Neural progenitor cell (in vitro differentiated cells): ENCODE measurements at regions not wholly inside any gene's neighbourhood (a gene's known extent, or its start where the extent isn't known, plus 50 kb on each side); places are given as distances from the start of the nearest gene placed in this dataset.

ENCODE experiments used
- DNase-seq: peaks from one replicate; pipeline ENCODE4 v3.0.0-alpha.2; 2016; ENCODE audit warnings: low spot score
- H2AFZ ChIP-seq: fragments of 200-600 bp; sonication (generic); replicated peaks from 2 replicates; pipeline ENCODE4 v1.6.1; 2016; ENCODE audit warnings: antibody characterized with exemption
- H3F3A ChIP-seq: fragments of 200-600 bp; sonication (generic); 2 replicates; pipeline ENCODE4 v1.6.1; 2016; ENCODE audit warnings: antibody characterized with exemption, low read depth
- H3K27ac ChIP-seq: fragments of 200-600 bp; sonication (generic); 2 replicates; pipeline ENCODE4 v1.5.1; 2016; ENCODE audit warnings: mild to moderate bottlenecking
- H3K27me3 ChIP-seq: fragments of 200-600 bp; sonication (generic); 2 replicates; pipeline ENCODE4 v1.6.1; 2016; ENCODE audit warnings: mild to moderate bottlenecking, moderate library complexity
- H3K36me3 ChIP-seq: fragments of 200-600 bp; sonication (generic); 2 replicates; pipeline ENCODE4 v1.5.1; 2016
- H3K4me1 ChIP-seq: fragments of 200-600 bp; sonication (generic); 2 replicates; pipeline ENCODE4 v1.6.1; 2016; ENCODE audit warnings: mixed run types
- H3K4me2 ChIP-seq: fragments of 200-600 bp; sonication (generic); 2 replicates; pipeline ENCODE4 v1.6.1; 2016
- H3K4me3 ChIP-seq: fragments of 200-600 bp; sonication (generic); 2 replicates; pipeline ENCODE4 v1.5.1; 2016
- H3K79me2 ChIP-seq: fragments of 200-600 bp; sonication (generic); 2 replicates; pipeline ENCODE4 v1.6.1; 2016; ENCODE audit warnings: low read depth
- H3K9ac ChIP-seq: fragments of 200-600 bp; sonication (generic); 2 replicates; pipeline ENCODE4 v1.6.1; 2016
- H3K9me3 ChIP-seq: fragments of 200-600 bp; sonication (generic); 2 replicates; pipeline ENCODE4 v1.5.1; 2016; ENCODE audit warnings: low read depth
- H4K20me1 ChIP-seq: fragments of 200-600 bp; sonication (generic); 2 replicates; pipeline ENCODE4 v1.6.1; 2016; ENCODE audit warnings: low read depth
- H3K27ac Mint-ChIP-seq: 3 replicates; pipeline ENCODE4 v1.8.0; 2021; ENCODE audit warnings: mixed read lengths
- H3K27me3 Mint-ChIP-seq: 2 replicates; pipeline ENCODE4 v1.8.0; 2022; ENCODE audit warnings: low read depth, mild to moderate bottlenecking, inconsistent platforms, moderate library complexity, mixed read lengths; ENCODE audit not compliant: insufficient read depth
- H3K36me3 Mint-ChIP-seq: 3 replicates; pipeline ENCODE4 v1.8.0; 2021; ENCODE audit warnings: mixed read lengths
- H3K4me1 Mint-ChIP-seq: 3 replicates; pipeline ENCODE4 v1.8.0; 2021; ENCODE audit warnings: mixed read lengths
- H3K4me3 Mint-ChIP-seq: 3 replicates; pipeline ENCODE4 v1.8.0; 2021; ENCODE audit warnings: mild to moderate bottlenecking, moderate library complexity, mixed read lengths
- H3K9me3 Mint-ChIP-seq: 3 replicates; pipeline ENCODE4 v1.8.0; 2020; ENCODE audit warnings: mixed read lengths
- EZH2 ChIP-seq: fragments of 200-600 bp; sonication (generic); IDR thresholded peaks from 2 replicates; pipeline ENCODE4 v1.6.1; 2017; ENCODE audit warnings: antibody characterized with exemption, mild to moderate bottlenecking, moderate library complexity
- EZH2phosphoT487 ChIP-seq: fragments of 200-600 bp; sonication (generic); IDR thresholded peaks from 2 replicates; pipeline ENCODE4 v1.6.1; 2017; ENCODE audit warnings: antibody characterized with exemption
- TF ChIP-seq, protein P1 (sequence below): fragments of 200-600 bp; sonication (generic); IDR thresholded peaks from 2 replicates; pipeline ENCODE4 v1.5.1; 2017; ENCODE audit warnings: antibody characterized with exemption, mild to moderate bottlenecking

- Histone ChIP-seq H3K27ac (no peak overlapping the region), H3K4me3 (no peak overlapping the region), H3F3A (peaks cover 10% of the 10 kb centered on the region), H3K9me3 (no peaks in the 10 kb centered on the region), H2AFZ (no peak overlapping the region), H3K79me2 (no peaks in the 10 kb centered on the region), H4K20me1 (no peaks in the 10 kb centered on the region), H3K4me1 (no peaks in the 10 kb centered on the region), H3K36me3 (no peaks in the 10 kb centered on the region), H3K4me2 (no peak overlapping the region), H3K9ac (no peak overlapping the region), H3K27me3 (no peaks in the 10 kb centered on the region)
- Mint-ChIP-seq H3K4me3 (no peak overlapping the region), H3K27ac (no peak overlapping the region), H3K36me3 (no peaks in the 10 kb centered on the region), H3K9me3 (peaks cover 3% of the 10 kb centered on the region), H3K27me3 (no peaks in the 10 kb centered on the region), H3K4me1 (peaks cover 18% of the 10 kb centered on the region)
- no peak for DNase-seq
- TF ChIP-seq EZH2phosphoT487 = no peak
- TF ChIP-seq EZH2 = no peak
- TF ChIP-seq, protein P1, sequence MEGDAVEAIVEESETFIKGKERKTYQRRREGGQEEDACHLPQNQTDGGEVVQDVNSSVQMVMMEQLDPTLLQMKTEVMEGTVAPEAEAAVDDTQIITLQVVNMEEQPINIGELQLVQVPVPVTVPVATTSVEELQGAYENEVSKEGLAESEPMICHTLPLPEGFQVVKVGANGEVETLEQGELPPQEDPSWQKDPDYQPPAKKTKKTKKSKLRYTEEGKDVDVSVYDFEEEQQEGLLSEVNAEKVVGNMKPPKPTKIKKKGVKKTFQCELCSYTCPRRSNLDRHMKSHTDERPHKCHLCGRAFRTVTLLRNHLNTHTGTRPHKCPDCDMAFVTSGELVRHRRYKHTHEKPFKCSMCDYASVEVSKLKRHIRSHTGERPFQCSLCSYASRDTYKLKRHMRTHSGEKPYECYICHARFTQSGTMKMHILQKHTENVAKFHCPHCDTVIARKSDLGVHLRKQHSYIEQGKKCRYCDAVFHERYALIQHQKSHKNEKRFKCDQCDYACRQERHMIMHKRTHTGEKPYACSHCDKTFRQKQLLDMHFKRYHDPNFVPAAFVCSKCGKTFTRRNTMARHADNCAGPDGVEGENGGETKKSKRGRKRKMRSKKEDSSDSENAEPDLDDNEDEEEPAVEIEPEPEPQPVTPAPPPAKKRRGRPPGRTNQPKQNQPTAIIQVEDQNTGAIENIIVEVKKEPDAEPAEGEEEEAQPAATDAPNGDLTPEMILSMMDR = no peak
These were observed 381.6 kb downstream of the EFNB2 start for GRCh38 chr13:106153876-106154275.

DNA sequence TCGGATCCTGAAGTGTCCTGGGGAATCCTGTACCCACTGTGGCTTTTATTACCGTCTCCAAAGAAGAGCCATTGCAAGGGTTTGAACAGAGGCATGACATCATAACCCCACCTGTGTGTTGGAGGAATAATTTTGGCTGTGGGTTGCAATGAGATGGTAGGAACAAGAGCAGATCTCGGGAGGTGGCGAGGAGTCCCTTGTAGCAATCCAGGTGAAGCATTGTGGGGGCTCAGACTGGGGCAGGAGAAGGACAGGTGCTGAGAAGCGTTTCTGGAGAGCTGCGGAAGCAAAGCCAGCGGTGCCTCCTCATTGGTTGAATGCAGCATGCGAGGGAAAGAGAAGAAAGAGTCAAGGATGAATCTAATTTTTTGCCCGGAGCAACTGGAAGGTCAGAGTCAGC is 382.4 kb downstream of the EFNB2 start:
- DNase-seq = no peak
- H3K27me3 ChIP-seq = no peaks in the 10 kb centered on the region
- Mint-ChIP-seq H3K36me3 (no peaks in the 10 kb centered on the region), H3K4me1 (peaks cover 17% of the 10 kb centered on the region), H3K9me3 (peaks cover 5% of the 10 kb centered on the region), H3K27ac (peak overlapping the region; percentile 2), H3K27me3 (no peaks in the 10 kb centered on the region), H3K4me3 (no peak overlapping the region)
- no peaks in the 10 kb centered on the region for H3K36me3 ChIP-seq
- no peaks in the 10 kb centered on the region for H3K9me3 ChIP-seq
- no peak overlapping the region for H3K4me3 ChIP-seq
- H2AFZ ChIP-seq = no peak overlapping the region
- H3K79me2 ChIP-seq = no peaks in the 10 kb centered on the region
- TF ChIP-seq EZH2 = no peak
- no peak for TF ChIP-seq EZH2phosphoT487
- TF ChIP-seq, protein P1 = no peak
- peaks cover 10% of the 10 kb centered on the region for H3F3A ChIP-seq
- peaks cover 3% of the 10 kb centered on the region for H3K4me1 ChIP-seq
- no peak overlapping the region for H3K9ac ChIP-seq
- H3K4me2 ChIP-seq = no peak overlapping the region
- H3K27ac ChIP-seq = no peak overlapping the region
- H4K20me1 ChIP-seq = no peaks in the 10 kb centered on the region

- no peak overlapping the region for H3K4me3 Mint-ChIP-seq
- H3K4me1 Mint-ChIP-seq = peaks cover 20% of the 10 kb centered on the region
- Histone ChIP-seq H2AFZ (no peak overlapping the region), H3K36me3 (no peaks in the 10 kb centered on the region), H3K27me3 (no peaks in the 10 kb centered on the region), H3F3A (peaks cover 10% of the 10 kb centered on the region), H3K27ac (no peak overlapping the region), H3K9ac (no peak overlapping the region), H3K4me2 (no peak overlapping the region), H3K4me3 (no peak overlapping the region), H3K9me3 (no peaks in the 10 kb centered on the region), H3K79me2 (no peaks in the 10 kb centered on the region), H4K20me1 (no peaks in the 10 kb centered on the region), H3K4me1 (peaks cover 8% of the 10 kb centered on the region)
- no peak for TF ChIP-seq EZH2phosphoT487
- TF ChIP-seq, protein P1 = no peak
- H3K27ac Mint-ChIP-seq = peak overlapping the region; percentile 44
- no peaks in the 10 kb centered on the region for H3K27me3 Mint-ChIP-seq
- DNase-seq = no peak
- peaks cover 5% of the 10 kb centered on the region for H3K9me3 Mint-ChIP-seq
- no peaks in the 10 kb centered on the region for H3K36me3 Mint-ChIP-seq
These were observed 383.4 kb downstream of the EFNB2 start for GRCh38 chr13:106152047-106152446.
